Stimulated activated CD8-positive, alpha-beta memory T cell treated with anti-CD3 and anti-CD28 coated beads, Interleukin-12 subunit alpha, Interleukin-12 subunit beta, amount 100 ng/mL, for 1 hour (primary cell): ENCODE measurements at regions not wholly inside any gene's neighbourhood (a gene's known extent, or its start where the extent isn't known, plus 50 kb on each side); places are given as distances from the start of the nearest gene placed in this dataset.

Experiments used
- DNase-seq: peaks from one replicate; pipeline ENCODE4 v3.0.0-alpha.2; 2020; ENCODE audit warnings: low read depth

DNA sequence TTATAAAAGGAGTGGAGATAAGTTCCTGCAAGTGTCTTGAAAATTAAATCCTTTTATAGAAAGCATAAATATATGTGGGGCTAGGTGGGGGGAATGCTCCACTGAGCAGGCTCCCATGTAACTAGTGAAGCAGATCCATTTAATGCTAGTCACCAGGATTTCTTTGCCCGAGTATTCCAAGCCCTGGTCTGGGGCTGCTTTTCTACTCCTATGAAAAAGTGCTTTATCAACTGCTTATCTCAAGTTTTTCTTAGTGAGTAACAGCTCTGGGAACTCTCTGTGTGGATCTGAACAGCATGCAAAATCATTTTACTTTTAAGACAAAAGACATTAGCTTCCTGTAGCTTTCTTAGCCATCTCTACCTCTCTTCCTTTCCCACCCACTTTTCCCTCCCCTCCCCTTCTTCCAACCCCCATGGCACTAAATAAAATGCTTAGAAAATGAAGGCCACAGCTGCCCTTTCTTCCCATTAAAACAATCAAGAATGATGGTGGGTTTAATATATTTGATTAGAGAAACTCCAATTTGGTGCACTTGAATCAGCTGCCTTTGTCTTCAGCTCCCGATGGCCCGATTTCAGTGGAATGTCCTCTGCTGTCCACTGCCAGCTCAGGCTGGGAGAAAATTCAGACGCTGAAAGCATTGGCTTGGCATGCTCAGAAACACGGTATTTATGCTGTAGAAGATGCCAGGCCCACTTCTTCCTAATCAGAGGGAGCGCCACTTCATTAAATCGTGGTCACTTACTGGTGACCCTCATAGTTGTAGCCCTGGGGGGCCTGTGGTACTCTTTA, 475.1 kb downstream of the FOXO1 start:
- DNase-seq, result no peak

DNA sequence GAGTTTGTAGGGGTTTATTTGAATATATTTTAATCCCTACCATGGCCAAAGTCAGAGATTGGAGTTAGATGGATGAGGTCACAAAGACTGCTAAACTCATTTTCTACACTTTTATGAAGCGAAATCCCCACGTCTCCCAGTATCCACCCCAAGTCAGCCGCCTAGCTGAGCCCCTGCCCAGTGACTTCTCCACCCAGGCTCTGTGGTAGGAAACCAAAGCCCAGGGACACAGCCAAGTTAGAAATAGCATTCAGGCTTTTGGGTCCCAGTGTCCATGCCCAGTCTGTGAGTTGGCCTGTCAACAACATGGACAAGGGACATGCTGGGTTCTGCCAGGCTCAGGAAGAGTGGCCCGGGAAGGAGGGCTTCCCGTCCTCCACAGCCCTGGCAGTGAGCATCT, 474.0 kb downstream of the FOXO1 start:
- no peak for DNase-seq

DNA sequence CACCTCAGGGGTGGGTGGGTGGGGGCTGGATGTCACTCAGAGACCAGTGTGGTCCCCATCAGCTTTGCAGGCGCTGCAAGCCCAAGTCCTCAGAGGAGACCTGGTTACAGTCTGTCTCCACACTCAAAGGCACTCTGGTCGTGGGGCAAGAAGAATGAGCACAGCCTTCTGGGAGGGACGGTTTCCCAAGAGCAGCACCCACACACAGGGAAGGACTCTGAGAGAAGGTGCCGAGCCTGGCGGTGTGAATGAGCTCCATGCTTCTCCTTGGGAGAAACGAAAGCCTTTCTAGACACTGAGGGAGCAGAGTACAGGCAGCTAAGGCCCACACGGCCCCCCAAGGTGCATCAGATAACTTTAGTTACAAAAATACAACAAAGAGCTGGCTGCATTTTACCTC, 473.6 kb downstream of the FOXO1 start:
- no peak for DNase-seq

DNA sequence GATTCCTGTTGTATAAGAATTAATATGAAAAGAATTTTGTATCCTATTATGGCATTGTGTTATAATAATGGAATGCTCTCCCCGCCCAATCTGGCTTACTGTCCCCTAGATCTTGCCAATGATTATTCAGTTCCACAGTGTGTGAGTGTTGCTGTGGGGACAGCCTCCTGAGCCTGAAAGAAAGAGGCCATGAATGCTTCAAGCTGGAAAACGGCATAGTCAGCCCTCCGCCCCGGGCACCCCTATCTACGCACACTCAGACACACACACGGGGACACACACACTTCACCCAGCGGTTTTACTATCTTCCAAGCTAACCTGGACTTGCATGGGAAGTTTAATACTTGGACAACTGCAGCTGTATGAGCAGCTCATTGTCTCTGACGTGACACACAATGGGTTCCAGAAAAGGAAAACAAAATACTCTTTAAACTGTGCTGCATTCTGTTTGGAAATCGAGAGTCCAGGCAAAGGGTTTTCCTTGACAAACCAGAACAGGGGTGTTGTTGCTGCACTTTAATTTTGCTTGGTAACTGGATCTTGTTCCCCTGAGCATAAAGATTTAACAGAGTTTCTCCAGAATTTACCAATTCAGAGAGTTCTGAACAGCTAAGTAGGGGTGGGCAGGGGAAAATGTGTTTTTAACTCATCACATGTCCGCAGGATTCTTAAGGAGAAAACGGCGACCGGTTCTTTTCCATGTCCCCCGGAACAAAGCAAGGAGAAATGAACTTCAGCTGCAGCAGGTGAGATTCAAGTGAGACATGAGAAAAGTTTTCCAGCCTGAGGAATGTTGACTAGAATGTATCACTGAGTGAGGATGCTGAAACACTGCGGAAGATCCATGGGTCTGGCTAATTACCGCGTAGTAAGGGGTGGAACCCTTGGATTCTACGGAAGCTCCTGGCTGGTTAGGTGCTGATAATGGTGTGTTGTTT, 472.9 kb downstream of the FOXO1 start:
- DNase-seq, result no peak

DNA sequence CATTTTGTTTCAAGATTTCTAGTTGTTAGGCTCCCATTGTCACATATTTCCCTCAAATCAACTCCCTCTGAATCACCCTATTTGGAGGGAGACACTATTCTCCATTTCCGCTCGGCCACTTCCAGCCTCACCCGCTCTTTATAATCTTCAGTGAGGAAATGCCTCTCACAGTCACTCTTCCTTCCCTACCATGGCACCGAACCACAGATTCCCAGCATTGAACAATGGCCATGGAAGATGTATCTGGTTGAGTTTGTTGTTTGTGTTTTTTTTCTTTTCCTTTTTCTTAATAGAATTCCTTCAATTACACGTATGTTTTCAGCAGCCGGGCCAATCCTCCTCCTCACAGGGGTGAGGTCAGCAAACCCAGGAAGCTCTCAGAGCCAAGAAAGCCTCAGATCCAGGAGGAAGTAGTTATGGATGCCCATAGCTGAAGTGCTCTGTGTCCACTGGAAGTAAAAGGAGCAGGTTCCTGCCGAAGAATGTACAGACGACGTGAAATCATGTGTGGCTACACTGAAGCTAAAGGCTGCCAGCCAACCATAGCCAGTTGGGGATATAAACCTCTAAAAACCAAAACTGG, 472.1 kb downstream of the FOXO1 start:
- no peak for DNase-seq

DNA sequence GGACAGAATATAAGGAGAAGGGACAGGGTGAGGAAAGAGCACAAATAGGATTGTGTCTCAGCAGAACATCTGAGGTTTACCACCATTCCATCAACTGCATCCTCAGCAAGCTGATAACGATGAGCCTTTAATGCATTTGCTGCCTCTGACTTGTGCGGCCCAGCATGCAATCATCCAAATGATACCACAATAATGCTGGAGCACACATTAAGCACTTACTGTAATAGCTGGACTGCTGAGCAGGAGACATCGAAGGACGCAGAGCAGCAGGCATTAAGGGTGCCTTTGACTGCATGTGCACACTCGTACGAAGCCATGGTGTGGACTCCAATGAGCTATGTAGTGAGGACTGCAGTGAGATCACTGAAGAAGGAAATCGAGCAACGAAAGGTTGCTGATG, 469.4 kb downstream of the FOXO1 start:
- DNase-seq, result no peak

DNA sequence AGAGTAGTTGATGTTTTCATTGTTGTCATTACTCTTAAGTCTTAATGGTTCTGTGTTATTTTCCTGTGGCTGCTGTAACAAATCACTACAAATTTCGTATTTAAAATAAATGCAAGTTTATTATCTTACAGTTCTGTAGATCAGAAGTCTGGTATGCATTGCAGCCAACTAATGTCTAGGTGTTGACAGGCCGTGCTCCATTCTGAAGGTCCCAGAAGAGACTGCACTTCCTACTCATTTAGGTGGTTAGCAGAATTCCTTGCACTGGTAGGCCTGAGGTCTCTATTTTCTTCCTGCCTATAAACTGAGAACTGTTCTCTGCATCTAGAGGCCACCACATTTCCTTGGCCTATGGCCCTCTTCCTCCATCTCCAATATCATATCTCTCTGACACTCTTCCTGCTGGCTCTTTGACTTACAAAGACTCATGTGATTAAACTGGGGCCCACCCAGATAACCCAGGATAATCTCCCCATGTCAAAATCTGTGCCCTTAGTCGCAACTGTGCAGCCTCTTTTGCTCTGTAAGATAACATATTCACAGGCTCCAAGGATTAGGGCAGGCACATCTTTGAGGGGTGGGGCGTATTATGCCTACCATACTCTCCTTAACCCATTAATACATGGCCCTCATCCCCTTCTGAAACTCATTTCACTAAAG, 468.4 kb downstream of the FOXO1 start:
- DNase-seq, result no peak

DNA sequence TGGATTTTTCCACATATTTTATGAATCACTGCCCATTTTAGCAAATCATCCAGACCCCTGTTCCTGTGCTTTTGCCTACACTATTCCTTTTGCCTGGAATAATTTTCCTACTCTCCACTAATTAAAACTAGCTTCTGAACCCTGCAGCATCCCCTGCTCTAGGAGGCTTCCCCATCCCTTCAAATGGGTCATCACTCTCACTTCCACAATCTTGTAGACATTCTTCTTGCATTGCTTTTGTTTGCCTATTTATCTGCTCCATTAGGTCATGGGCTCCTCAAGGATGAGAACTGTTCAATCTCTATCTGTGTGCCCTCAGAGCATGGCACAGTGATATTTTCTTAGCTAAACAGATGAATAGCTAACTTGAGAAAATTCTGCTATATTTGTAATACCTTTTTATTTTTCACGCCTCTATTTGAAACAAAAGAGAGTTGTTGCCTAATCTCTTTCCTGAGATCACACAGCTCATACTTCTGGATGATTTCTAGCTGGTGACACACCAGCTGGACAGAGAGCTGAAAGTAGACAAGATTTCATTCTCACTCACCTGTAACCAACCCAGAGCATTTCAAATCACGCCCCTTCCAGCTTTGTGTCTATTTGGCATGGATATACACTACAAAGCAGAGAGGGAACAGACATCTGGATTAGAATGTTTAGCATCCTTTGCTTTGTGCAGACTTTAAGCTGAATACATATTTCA, 466.0 kb downstream of the FOXO1 start:
- no peak for DNase-seq

DNA sequence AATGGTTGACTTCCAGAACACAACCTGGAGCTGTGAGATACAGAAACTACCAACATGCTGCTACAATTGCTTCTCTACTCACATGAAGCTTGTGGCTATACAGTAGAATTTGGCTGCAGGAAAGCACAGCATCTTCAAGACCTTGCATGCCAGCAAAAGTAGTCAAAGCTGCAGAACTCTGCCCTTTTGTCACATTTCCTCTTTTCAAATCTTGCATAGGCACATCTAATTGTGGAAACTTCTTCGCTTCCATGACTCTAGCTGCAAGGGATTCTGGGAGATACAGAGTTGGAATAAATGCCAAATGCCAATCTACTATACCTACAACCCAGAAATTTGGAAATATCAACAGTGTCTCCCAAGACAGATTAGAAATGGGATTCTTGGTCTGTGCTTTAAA, 462.2 kb downstream of the FOXO1 start:
- DNase-seq, result no peak

DNA sequence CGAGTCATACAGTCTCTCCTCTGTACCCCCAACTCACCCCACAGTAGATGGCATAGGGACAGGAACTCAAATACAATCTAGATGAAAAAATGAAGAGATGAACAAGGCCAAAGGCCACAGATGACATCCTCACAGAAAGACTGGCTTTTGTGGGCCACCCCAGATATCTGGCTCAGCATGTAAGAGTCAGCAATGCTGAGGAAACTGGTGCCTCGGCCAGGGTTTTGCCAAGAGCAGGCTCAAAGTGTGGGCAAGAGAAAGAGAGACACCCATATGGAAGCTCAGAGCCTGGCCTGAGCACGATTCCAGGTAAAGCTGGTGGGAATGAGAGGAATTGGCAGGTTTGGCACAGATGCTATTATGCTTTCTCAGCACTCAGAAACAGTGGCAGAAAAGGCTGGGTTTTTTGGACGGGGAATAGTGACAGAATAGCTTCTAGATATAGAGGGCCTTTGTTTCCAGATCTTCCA, 460.6 kb downstream of the FOXO1 start:
- DNase-seq, result no peak

DNA sequence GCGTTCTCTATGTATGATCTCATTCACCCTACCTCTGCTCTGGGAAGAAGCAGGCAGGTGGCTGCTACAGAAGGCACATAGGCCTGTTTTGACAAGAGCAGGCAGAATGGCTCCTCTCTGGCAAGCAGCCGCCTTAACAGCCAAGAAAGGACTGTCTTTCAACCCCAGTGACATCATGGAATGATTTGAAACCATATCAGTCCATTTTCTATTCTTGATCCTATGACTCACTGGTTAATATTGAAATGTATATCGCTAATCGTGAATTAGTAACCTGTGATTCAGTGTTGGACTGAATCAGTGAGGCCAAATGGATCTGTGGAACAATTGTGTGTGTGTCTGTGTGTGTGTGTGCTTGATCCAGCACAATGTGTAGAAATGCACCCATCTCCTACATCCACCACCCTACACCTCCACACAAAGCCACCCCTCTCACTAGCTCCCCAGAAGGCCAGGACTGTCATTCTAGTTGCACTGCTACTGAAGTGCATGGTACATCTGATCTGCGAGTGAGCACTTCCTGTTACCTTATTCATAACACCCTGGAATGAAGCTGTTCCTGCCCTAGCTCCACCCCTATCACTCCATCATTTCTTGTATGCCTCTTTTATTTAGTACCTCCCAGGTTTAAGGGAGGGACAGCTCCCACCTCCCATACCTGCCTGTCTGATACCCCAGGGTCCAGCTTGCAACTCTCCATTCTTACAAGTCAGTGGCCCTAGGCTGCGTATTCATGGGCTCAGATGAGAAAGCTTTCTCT, 460.0 kb downstream of the FOXO1 start:
- DNase-seq, result peak; percentile 13

DNA sequence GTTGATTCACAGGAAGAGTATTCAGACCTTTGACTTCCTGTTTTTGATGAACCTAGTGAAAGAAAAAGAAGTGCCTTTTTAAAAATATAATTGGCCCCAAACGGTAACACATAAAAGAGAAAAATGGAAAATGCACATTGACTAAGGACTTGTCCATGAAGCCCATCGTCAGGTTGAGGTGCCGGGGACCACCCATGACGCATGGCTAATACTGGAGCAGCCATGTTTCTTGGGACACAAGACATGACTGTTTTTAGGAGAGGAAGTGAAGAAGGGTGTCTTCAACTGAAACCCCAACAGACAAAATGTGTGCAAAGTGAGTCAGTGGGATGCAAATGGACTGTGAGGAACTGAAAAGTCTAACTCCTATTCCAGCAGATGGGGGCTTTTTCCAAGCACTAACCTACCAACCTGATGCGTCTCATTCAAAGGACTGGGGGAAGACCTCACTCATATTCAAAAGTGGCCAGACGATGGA, 459.4 kb downstream of the FOXO1 start:
- no peak for DNase-seq

DNA sequence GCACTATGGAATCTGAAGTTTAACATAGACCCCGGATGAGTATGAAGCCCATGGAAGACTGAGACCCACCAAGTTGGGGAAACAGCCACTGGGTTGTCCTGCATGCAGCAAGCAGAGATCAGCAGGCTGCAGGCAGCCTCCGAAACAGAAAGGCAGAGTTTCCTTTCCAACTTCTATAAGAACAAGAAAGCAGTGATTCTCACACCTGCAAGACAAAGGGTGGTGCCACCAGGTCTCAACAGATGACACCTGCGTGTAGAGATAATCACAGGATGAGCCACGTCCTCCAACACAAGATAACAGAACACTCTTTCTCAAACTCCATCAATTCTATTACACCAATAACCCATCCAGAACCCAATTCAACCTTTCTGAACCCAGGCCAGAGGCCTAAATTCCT, 457.9 kb downstream of the FOXO1 start:
- DNase-seq, result no peak

DNA sequence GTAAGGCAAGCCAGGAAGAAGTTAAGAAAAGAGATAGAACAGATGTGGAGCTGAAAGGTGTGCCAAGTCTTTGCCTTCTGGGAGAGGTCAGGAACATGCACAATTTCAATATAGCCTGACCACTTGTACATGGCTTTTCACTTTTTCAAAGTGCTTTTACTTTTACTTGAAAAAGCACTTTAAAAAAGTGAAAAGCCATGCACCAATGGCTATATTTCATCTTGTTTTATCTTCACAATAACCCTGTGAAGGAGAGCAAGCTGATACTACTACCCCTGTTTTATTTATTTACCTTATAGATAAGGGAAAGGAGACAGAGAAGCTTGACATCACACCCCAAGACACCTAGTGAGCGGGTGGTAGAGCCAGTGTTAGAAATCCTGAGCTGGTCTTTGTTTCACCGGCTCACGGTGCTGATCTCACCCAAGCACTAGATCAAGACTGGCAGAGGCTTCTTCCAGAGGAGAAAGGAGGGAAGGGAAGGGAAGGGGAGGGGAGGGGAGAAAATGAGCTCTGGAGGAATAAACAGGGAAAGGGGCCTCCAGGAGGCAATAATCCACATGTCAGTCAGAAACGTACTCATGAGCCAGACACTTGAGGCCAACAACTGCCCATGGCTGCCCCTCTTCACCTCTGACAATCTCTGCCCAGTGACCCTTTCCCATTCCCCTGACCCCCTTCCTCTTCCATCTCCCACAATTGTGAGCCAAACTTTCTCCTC, 455.4 kb downstream of the FOXO1 start:
- DNase-seq, result no peak

DNA sequence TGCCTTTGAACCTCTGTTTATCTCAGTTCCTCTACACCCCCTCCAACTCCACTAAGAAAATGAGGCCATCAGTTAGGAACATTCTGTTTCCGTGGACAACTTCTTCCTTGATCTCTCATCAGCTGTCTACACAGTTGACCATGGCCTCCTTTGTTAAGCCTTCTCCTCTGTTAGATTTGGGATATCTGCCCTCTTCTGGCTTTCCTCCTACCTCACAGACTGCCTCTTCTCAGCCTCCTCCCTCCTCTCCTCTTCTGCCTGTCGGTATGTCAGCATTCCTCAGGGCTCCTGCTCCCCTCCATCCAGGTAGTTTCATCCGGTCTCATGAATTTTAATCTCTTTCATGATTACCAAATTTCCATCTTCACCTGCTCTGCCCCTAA, 454.9 kb downstream of the FOXO1 start:
- DNase-seq, result no peak

DNA sequence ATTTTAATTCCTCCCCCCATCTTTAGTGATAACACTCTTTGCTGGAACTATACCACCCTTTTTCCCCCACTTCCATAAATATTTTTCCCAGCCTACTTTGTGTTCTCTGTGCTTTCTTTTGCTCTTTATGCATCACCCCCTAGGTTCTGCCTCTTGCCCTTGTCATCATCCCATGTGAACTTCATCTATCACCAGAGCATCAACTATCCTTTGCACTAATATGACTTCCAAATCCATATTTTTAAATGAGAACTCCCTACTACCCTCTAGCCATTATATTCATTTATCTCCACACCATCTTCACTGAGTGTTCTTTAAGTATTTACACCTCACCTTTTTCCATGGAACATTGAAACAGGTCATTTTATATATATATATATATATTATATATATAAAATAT, 452.7 kb downstream of the FOXO1 start:
- DNase-seq, result no peak

DNA sequence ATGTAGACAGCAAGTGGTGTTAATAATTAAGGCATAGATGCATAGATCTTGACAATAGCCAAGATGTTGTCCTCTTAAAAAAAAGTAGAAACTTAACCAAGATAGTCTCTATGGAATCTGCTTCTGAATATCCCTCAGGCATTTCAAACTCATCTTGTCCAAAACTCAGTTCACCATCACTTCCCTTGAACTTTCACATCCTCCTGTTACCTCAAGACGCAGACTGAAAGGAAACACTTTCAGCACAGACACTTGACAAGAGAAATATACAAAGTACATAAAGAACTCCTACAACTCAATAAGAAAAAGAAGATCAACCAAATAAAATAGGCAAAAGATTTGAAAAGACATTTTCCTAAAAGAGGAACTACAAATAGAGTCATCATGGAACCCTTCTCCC, 451.1 kb downstream of the FOXO1 start:
- no peak for DNase-seq

DNA sequence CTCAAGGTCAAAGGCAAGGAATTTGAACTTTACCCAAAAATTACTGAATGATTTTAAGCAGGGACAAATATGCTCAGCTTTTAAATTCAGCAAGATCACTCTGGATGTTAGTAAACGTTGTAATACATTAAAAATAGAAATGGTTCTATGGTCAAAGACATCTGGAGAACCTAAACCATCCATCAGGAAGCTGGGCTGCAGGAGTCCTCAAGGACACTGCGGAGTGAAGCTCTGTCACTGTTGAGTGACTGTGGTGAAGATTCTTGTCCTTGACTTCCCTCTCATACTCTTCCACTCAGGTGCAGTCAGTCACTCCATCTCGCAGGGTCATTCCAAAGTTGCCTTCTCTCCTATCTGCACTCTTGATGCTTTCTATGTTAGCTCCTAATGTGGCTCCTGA, 450.7 kb downstream of the FOXO1 start:
- no peak for DNase-seq

DNA sequence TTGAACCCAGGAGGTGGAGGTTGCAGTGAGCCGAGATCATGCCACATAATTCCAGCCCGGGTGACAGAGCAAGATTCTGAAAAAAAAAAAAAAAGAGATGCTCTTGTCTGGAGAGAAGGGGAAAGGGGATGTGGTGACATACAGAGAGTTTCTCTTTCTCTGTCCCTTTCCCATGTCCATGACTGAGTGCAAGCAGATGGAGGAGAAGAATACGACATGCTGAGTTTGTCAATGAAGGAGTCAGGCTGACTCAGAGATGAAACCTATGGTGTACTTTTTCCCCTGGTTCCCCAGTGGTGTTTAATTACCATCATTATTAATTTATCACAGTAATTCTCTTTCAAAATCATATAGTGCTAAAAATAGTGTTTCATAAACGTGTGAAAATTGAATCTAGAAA, 448.8 kb downstream of the FOXO1 start:
- no peak for DNase-seq

DNA sequence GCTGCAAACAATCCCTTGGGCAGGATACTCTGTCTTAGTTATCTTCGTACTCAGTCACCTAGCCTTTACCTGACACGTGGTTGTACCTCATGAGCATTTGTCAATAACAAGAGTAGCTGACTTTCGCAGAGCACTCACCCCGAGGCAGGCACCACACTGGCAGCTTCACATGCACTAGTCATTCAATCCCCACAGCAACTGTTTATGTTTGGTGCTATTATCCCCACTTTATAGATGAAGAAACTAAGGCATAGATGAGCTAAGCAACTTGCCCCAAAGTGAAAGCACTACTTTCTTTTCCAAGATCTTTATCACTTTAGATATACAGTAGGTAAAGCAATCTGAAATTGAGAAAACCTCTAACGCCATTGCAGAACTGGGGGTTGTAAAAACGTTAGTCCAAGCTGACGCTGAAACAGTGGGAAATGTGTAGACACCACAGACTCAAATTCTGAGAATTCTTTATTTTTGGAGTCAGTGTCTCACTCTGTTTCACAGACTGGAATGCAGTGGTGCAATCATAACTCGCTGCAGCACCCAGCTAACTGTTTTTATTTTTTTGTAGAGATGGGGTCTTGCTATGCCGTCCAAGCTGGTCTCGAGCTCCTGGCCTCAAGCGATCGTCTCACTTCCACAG, 446.0 kb downstream of the FOXO1 start:
- DNase-seq, result no peak
